GM13976 (cell line): ENCODE measurements at regions not wholly inside any gene's neighbourhood (a gene's known extent, or its start where the extent isn't known, plus 50 kb on each side); places are given as distances from the start of the nearest gene placed in this dataset.

Experiments
- DNase-seq: peaks from one replicate; pipeline ENCODE4 v3.0.0; 2012; ENCODE audit warnings: low spot score
- in situ Hi-C: fragments of 300-500 bp; cut with MboI; formaldehyde crosslinking; loops from one replicate; pipeline ENCODE4 v1.12.0; 2022; ENCODE audit warnings: low sequenced_read_pairs, mixed read lengths, inconsistent platforms; ENCODE audit not compliant: unreplicated experiment
- TF ChIP-seq, protein P1 (sequence below): IDR thresholded peaks from 2 replicates; pipeline ENCODE4 v1.5.1; 2012; ENCODE audit warnings: borderline replicate concordance, mild to moderate bottlenecking; ENCODE audit not compliant: insufficient read depth; ENCODE audit errors: extremely low read depth, missing control alignments, control extremely low read depth

- in situ Hi-C loops: no loop called here
- DNase-seq: no peak
Observed at GRCh38 chr5:57841676-57842363, 359.2 kb upstream of the ACTBL2 start.

GRCh38 chr5:57839437-57840079 is 356.9 kb upstream of the ACTBL2 start:
- in situ Hi-C loops: no loop called here
- DNase-seq: no peak
- TF ChIP-seq, protein P1, sequence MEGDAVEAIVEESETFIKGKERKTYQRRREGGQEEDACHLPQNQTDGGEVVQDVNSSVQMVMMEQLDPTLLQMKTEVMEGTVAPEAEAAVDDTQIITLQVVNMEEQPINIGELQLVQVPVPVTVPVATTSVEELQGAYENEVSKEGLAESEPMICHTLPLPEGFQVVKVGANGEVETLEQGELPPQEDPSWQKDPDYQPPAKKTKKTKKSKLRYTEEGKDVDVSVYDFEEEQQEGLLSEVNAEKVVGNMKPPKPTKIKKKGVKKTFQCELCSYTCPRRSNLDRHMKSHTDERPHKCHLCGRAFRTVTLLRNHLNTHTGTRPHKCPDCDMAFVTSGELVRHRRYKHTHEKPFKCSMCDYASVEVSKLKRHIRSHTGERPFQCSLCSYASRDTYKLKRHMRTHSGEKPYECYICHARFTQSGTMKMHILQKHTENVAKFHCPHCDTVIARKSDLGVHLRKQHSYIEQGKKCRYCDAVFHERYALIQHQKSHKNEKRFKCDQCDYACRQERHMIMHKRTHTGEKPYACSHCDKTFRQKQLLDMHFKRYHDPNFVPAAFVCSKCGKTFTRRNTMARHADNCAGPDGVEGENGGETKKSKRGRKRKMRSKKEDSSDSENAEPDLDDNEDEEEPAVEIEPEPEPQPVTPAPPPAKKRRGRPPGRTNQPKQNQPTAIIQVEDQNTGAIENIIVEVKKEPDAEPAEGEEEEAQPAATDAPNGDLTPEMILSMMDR: no peak

More at GRCh38 chr5:57841676-57842363, 359.2 kb upstream of the ACTBL2 start:
- TF ChIP-seq, protein P1: no peak

- in situ Hi-C loops: no loop called here
- no peak for DNase-seq
- TF ChIP-seq, protein P1: no peak
Observed at GRCh38 chr5:57839025-57839424, 356.4 kb upstream of the ACTBL2 start.

GRCh38 chr5:57836921-57837320 is 354.3 kb upstream of the ACTBL2 start:
- in situ Hi-C loops: no loop called here
- TF ChIP-seq, protein P1: no peak
- DNase-seq: no peak

DNA sequence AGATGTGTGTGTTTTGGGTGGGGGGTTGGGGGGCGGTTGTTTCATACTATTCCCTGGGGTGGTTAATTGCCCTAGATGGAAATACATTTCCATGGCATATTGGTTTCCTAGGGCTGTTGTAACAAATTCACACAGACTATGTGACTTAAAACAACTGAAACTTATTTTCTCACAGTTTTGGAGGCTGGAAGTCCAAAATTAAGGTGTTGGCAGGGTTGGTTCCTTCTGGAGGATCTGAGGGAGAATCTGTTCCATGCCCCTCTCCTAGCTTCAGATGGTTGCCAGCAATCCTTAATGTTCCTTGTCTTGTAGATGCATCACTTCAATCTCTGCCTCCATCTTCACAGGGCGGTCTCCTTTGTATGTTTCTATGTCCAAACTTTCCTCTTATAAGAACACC is 353.7 kb upstream of the ACTBL2 start:
- TF ChIP-seq, protein P1: no peak
- DNase-seq: no peak
- in situ Hi-C loops: no loop called here

- no peak for DNase-seq
- in situ Hi-C loops: no loop called here
- TF ChIP-seq, protein P1: no peak
Observed at GRCh38 chr5:57834829-57835608, 352.4 kb upstream of the ACTBL2 start.
